KMS-11 (cell line): ENCODE measurements at regions not wholly inside any gene's neighbourhood (a gene's known extent, or its start where the extent isn't known, plus 50 kb on each side); places are given as distances from the start of the nearest gene placed in this dataset.

Experiments
- H2AFZ ChIP-seq: fragments of 200-600 bp; sonication (generic); 2 replicates; pipeline ENCODE4 v1.6.1; 2016; ENCODE audit warnings: antibody characterized with exemption, mixed run types, low read depth
- H3K27ac ChIP-seq: fragments of 200-600 bp; sonication (generic); 2 replicates; pipeline ENCODE4 v1.6.1; 2016; ENCODE audit warnings: mild to moderate bottlenecking, mixed run types
- H3K27me3 ChIP-seq: fragments of 200-600 bp; sonication (generic); 2 replicates; pipeline ENCODE4 v1.6.1; 2017; ENCODE audit warnings: mild to moderate bottlenecking, low read depth, mixed run types, moderate library complexity; ENCODE audit not compliant: insufficient read depth
- H3K36me3 ChIP-seq: fragments of 200-600 bp; sonication (generic); 2 replicates; pipeline ENCODE4 v1.6.1; 2017; ENCODE audit warnings: mild to moderate bottlenecking, mixed run types; ENCODE audit not compliant: insufficient read depth
- H3K4me1 ChIP-seq: fragments of 200-600 bp; sonication (generic); 2 replicates; pipeline ENCODE4 v1.6.1; 2016; ENCODE audit warnings: mild to moderate bottlenecking, low read depth, mixed run types; ENCODE audit not compliant: poor library complexity, severe bottlenecking
- H3K4me2 ChIP-seq: fragments of 200-600 bp; sonication (generic); 2 replicates; pipeline ENCODE4 v1.7.0; 2016; ENCODE audit warnings: mild to moderate bottlenecking, mixed run types
- H3K4me3 ChIP-seq: fragments of 200-600 bp; sonication (generic); IDR thresholded peaks from 2 replicates; pipeline ENCODE4 v1.6.1; 2017; ENCODE audit warnings: low read depth, low read length, mixed read lengths; ENCODE audit not compliant: insufficient read depth
- H3K79me2 ChIP-seq: fragments of 200-600 bp; sonication (generic); 2 replicates; pipeline ENCODE4 v1.6.1; 2016; ENCODE audit warnings: low read depth, mixed run types; ENCODE audit not compliant: insufficient read depth
- H3K9ac ChIP-seq: fragments of 200-600 bp; sonication (generic); 2 replicates; pipeline ENCODE4 v1.6.1; 2016; ENCODE audit warnings: mild to moderate bottlenecking, mixed run types
- H4K20me1 ChIP-seq: fragments of 200-600 bp; sonication (generic); 2 replicates; pipeline ENCODE4 v1.6.1; 2016; ENCODE audit warnings: mild to moderate bottlenecking, mixed run types; ENCODE audit not compliant: insufficient read depth
- TF ChIP-seq, protein P1 (sequence below): fragments of 200-600 bp; sonication (generic); conservative IDR thresholded peaks from 2 replicates; pipeline ENCODE4 v1.6.1; 2017; ENCODE audit warnings: low read depth, mild to moderate bottlenecking, antibody characterized with exemption, low read length, moderate library complexity, mixed read lengths

DNA sequence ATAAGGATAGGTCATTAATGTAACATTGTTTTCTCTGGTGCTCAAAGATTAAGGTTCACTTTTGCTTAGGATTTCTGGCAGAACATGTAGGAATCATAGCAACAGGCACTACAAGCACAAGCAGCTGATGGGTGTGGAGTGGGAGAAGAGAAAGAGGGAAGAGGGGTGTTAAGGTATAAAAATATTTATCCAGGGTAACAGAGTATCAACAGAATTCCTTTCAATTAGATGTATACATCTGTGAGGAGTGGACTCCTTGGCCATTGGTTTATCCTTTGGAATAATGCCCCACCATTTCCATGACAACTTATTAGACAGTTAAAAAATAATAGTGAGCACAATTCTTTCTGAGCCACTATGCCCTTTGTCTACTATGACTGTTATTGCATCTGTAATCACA, 388.3 kb upstream of the DDHD1 start:
- no peaks in the 10 kb centered on the region for H3K79me2 ChIP-seq
- no peak overlapping the region for H3K27ac ChIP-seq
- H3K4me2 ChIP-seq: no peak overlapping the region
- H3K4me1 ChIP-seq: no peaks in the 10 kb centered on the region
- H3K9ac ChIP-seq: no peak overlapping the region
- TF ChIP-seq, protein P1, sequence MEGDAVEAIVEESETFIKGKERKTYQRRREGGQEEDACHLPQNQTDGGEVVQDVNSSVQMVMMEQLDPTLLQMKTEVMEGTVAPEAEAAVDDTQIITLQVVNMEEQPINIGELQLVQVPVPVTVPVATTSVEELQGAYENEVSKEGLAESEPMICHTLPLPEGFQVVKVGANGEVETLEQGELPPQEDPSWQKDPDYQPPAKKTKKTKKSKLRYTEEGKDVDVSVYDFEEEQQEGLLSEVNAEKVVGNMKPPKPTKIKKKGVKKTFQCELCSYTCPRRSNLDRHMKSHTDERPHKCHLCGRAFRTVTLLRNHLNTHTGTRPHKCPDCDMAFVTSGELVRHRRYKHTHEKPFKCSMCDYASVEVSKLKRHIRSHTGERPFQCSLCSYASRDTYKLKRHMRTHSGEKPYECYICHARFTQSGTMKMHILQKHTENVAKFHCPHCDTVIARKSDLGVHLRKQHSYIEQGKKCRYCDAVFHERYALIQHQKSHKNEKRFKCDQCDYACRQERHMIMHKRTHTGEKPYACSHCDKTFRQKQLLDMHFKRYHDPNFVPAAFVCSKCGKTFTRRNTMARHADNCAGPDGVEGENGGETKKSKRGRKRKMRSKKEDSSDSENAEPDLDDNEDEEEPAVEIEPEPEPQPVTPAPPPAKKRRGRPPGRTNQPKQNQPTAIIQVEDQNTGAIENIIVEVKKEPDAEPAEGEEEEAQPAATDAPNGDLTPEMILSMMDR: no peak
- H2AFZ ChIP-seq: no peak overlapping the region
- no peak overlapping the region for H3K4me3 ChIP-seq
- H3K36me3 ChIP-seq: no peaks in the 10 kb centered on the region
- H4K20me1 ChIP-seq: no peaks in the 10 kb centered on the region
- H3K27me3 ChIP-seq: no peaks in the 10 kb centered on the region

DNA sequence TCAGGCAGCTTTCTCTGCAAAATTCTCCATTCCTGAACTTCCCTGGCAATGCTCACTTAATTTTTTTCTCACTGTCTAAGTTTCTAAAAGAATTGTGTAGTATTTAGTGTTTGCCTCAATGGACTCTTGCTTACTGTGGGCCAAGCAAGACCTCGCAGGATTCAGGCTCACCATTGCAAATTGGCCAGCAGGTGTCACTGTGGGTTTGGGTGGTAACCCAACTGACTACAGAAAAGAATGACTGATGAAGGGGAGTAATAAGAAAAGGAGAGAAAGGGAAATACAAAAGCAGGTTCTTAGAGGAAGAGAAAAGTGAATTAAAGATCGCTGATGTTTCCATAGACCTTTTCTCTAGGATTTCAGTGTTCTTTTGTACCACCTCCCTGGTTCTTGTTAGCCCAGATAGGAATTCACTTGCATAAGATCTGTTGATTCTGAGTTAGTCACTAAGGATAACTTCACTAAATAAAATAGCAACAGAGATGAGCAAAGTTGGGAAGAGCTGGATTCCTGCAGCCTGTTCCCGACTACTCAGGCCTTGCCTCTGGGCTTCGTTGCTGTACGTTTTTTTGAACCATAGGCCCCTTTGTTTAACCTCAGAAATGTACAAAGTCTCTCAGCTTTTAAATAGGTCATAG, 386.5 kb upstream of the DDHD1 start:
- no peaks in the 10 kb centered on the region for H3K4me1 ChIP-seq
- H2AFZ ChIP-seq: no peak overlapping the region
- H3K9ac ChIP-seq: no peak overlapping the region
- no peaks in the 10 kb centered on the region for H4K20me1 ChIP-seq
- H3K4me2 ChIP-seq: no peak overlapping the region
- H3K27ac ChIP-seq: no peak overlapping the region
- no peaks in the 10 kb centered on the region for H3K27me3 ChIP-seq
- no peaks in the 10 kb centered on the region for H3K79me2 ChIP-seq
- H3K36me3 ChIP-seq: no peaks in the 10 kb centered on the region
- TF ChIP-seq, protein P1: peak; percentile 66
- no peak overlapping the region for H3K4me3 ChIP-seq

DNA sequence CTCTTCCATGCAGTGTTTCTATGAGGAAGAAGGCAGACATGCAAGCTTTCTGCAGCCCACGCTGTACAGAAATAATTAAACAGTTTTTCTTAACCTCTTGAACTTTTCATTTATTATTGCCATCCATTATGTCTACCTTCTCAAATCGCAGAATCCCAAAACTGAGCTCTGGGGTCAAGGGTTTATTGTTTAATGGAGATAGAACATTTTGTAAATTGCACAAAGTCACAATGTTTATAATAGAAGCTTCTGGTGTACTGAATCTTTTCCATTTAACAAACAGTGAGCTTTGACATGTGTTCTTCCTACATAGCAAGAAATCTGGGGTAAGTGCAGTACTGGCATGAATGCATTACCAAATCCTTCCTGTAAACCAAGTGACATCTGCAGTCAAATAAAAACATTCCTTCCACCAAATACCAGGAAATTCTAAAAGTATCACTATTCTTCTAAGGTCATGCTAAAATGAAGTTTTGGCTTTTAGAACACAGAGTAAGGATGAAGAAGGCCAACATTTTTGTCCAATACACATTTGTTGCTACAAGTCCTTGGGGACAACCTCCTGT, 385.3 kb upstream of the DDHD1 start:
- peaks cover 6% of the 10 kb centered on the region for H3K4me1 ChIP-seq
- no peak overlapping the region for H2AFZ ChIP-seq
- H3K9ac ChIP-seq: no peak overlapping the region
- TF ChIP-seq, protein P1: no peak
- H4K20me1 ChIP-seq: no peaks in the 10 kb centered on the region
- no peaks in the 10 kb centered on the region for H3K36me3 ChIP-seq
- no peak overlapping the region for H3K27ac ChIP-seq
- no peaks in the 10 kb centered on the region for H3K79me2 ChIP-seq
- no peak overlapping the region for H3K4me2 ChIP-seq
- no peak overlapping the region for H3K4me3 ChIP-seq
- H3K27me3 ChIP-seq: no peaks in the 10 kb centered on the region

DNA sequence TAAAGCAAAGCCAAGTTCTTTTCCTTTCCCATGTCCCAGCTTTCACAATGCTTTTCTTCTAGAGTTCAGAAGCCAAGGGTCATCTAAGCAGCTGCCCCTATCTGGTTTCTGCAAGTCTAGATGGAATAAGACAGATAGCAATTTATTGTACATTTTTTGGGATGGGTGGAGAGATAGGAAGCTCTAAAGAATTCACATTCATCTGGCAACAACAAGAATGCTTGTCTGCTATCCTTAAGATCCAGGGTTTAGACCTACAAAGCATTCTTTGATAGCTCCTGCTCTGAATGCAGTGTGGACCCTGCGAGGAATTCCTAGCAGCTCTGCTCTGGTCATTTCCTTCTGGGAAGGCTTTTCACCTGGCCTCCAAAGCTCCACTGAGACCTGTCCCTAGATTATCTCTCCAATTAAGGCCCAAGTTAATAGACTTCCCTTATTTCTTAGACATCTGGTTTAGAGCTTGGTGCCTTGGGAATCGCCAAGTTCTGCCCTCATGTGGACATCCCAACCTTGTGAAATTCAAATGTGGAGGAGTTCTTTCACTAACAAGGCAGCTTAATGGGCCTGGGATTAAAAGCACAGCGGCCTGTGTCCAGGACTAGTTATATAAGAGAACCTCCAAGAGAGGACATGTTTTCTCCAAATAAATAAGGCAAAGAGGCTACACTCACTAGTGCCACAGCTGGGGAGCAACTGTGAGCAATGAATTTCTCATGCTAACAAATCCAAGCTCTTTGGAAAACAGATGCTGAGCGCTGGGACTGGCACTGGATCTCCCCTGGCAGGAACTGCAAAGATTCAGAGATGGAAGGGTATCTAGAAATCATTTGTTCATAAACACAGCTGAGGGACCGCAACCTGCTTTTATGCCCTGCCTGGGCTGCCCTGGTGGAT, 384.5 kb upstream of the DDHD1 start:
- Histone ChIP-seq H3K79me2 (no peaks in the 10 kb centered on the region), H3K27me3 (no peaks in the 10 kb centered on the region), H3K4me2 (no peak overlapping the region), H3K4me1 (peaks cover 12% of the 10 kb centered on the region), H2AFZ (no peak overlapping the region), H3K36me3 (no peaks in the 10 kb centered on the region), H4K20me1 (no peaks in the 10 kb centered on the region), H3K4me3 (no peak overlapping the region), H3K9ac (no peak overlapping the region), H3K27ac (no peak overlapping the region)
- TF ChIP-seq, protein P1: no peak
